K562 (cell line): ENCODE measurements at regions not wholly inside any gene's neighbourhood (a gene's known extent, or its start where the extent isn't known, plus 50 kb on each side); places are given as distances from the start of the nearest gene placed in this dataset.

Source experiments
- CLOCK ChIP-seq: fragments of 250-450 bp; sonication (Bioruptor Pico); IDR thresholded peaks from 2 replicates; pipeline ENCODE4 v1.4.0; 2020; ENCODE audit warnings: mild to moderate bottlenecking, moderate library complexity, borderline replicate concordance
- CREBBP ChIP-seq: IDR thresholded peaks from one replicate; pipeline ENCODE4 v1.6.1; 2012; ENCODE audit warnings: low read depth, mild to moderate bottlenecking, control low read depth, inconsistent platforms, low read length
- MEIS2 ChIP-seq: fragments of 450-650 bp; IDR thresholded peaks from 2 replicates; pipeline ENCODE4 v1.6.1; 2014; ENCODE audit warnings: mild to moderate bottlenecking; ENCODE audit not compliant: partially characterized antibody
- PCBP2 ChIP-seq: fragments of 200-400 bp; formaldehyde crosslinking; IDR thresholded peaks from 2 replicates; pipeline ENCODE4 v1.6.1; 2018; ENCODE audit warnings: low read length, low read depth, mild to moderate bottlenecking, moderate library complexity; ENCODE audit not compliant: poor library complexity, severe bottlenecking
- RBM25 ChIP-seq: fragments of 200-400 bp; formaldehyde crosslinking; IDR thresholded peaks from 2 replicates; pipeline ENCODE4 v1.6.1; 2018; ENCODE audit warnings: low read length, low read depth, moderate library complexity; ENCODE audit not compliant: severe bottlenecking
- RCOR1 ChIP-seq, 2 experiments: IDR thresholded peaks; 2 replicates each; pipeline ENCODE4 v1.6.1; 2012; ENCODE audit warnings: low read depth in 2 of 2, low read length in 2 of 2, borderline replicate concordance in 1 of 2, improper control_type of control experiment in 1 of 2
- SIN3A ChIP-seq, 2 experiments: fragments of 150-350 bp in 1 of 2; IDR thresholded peaks; 2 replicates each; pipeline ENCODE4 v1.6.1; 2011 to 2016; ENCODE audit warnings: borderline replicate concordance in 2 of 2, low read depth in 2 of 2, low read length in 2 of 2, mild to moderate bottlenecking in 2 of 2, moderate library complexity in 2 of 2; ENCODE audit not compliant: control insufficient read depth in 1 of 2
- SLC30A9 ChIP-seq: fragments of 250-450 bp; sonication (Bioruptor Pico); IDR thresholded peaks from 2 replicates; pipeline ENCODE4 v1.8.0; 2022; ENCODE audit warnings: mild to moderate bottlenecking, moderate library complexity

- no peak for TF ChIP-seq CLOCK (CRISPR knock-in tag)
- no peak for TF ChIP-seq CREBBP
- no peak for TF ChIP-seq PCBP2
- TF ChIP-seq SIN3A (IDR thresholded peaks at IDR 0.05; ENCODE audit: borderline replicate concordance in 2 of 2, control insufficient read depth in 1 of 2, low read depth in 2 of 2, low read length in 2 of 2) = no peak
- TF ChIP-seq SLC30A9 (CRISPR knock-in tag) = no peak
- no peak for TF ChIP-seq RBM25
- TF ChIP-seq MEIS2 = no peak
- TF ChIP-seq RCOR1 (IDR thresholded peaks at IDR 0.05; ENCODE audit: borderline replicate concordance in 1 of 2, low read depth in 2 of 2, low read length in 2 of 2) = no peak
- TF ChIP-seq, all 486 proteins: peak for 0
Measured at GRCh38 chr16:86319585-86320236, 190.6 kb upstream of the FOXF1 start (continued).
